IPS-NIHi11 (cell line): ENCODE measurements at regions not wholly inside any gene's neighbourhood (a gene's known extent, or its start where the extent isn't known, plus 50 kb on each side); places are given as distances from the start of the nearest gene placed in this dataset.

Experiments used
- DNase-seq: peaks from one replicate; pipeline ENCODE4 v3.0.0; 2012; ENCODE audit warnings: mixed read lengths, low spot score

DNA sequence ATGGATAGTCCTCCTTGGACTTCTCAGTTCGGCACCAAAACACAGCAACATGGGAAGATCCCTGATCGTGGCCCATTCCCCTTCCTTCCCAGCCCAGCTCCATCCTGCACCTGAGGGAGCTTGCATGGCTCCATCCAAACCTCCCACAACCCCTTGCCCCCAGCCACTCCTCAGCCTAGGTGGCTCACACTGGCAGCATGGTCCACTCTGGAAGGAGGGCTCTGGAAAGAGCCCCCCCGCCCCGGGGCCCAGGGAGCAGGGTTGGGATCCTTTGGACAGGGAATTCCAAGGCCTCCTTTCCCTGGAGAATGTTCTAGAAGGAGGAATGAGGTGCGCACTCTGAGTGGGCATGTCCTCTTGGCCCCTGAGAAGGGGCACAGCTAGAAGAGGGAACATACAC is 62.8 kb upstream of the ID2 start:
- DNase-seq: no peak

GRCh38 chr2:8620611-8621382 is 61.1 kb upstream of the ID2 start:
- DNase-seq: no peak

- no peak for DNase-seq
Observed at GRCh38 chr2:8622199-8622911, 59.5 kb upstream of the ID2 start.

GRCh38 chr2:8622924-8623465 is 58.9 kb upstream of the ID2 start:
- DNase-seq: no peak

- DNase-seq: no peak
Observed at GRCh38 chr2:8623576-8623957, 58.3 kb upstream of the ID2 start.

DNA sequence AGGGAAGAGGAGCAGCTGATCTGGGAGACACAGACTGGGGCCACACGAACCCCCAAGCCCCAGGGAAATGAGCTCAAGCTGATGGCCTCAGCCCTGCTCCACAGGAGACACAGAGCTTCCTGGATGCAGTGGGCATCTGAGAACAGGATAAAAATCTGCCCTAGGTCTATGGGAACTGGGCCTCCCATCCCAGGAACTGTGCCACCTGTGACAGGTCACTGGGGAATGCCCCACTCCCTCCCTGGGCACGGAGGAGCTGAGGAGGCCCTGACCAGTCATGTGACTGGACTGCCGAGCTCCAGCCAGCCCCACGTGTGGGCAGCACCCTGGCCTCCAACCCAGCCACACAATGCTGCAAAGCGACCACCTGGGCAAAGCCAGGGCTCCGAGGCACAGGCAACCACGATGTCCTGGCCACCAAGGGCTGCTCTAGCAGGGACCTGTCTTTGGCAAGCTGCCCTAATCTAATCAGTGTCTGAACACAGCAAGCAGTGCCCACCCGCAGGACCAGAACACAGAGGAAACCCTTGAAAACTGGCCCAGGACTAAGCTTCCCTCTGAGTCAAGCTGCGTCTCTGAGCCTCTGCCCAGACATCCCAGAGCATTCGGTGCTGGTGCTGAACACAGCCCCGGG is 57.8 kb upstream of the ID2 start:
- DNase-seq: no peak

GRCh38 chr2:8624855-8625398 is 56.9 kb upstream of the ID2 start:
- DNase-seq: no peak

DNA sequence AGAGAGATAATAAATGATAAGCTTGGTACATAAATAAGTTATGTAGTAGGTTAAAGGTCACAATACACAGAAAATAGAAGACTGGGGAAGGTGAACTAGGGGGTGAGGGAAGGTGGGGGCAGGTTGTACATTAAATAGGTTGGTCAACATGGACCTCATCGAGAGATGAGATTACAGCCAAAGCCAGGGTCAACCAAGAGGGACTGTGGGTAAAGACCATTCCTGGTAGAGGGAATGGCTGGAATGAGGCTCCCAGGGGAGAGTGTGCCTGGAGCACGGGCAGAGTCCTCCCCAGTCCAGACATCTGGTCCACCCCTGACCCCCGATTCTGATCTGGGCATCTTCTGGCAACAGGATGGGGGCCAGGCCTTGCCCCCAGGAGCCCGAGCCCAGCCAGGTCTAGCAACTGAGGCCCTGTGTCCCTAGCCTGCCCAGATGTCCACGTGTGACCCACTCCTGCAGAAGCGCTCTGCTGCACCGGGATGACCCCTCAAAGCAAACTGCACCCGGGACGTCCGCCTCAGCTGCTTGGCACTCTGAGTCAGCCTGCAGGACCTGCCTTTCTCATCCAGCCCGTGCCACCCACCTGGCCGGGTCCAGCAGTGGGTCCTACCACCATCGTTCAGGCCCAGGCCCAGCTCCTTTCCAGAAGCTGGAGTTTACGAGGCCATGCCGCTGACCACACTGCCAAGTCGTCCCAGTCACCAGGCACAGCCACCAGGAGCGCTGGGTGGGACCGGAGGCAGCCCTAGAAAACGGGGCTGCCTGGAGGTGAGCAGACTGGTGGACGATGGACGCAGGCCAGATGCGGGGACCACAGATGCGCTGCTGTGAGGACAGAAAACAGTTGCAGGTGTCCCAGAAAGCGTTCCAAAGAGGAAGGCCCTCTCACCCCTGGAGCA is 56.2 kb upstream of the ID2 start:
- DNase-seq: no peak

GRCh38 chr2:8626572-8626971 is 55.3 kb upstream of the ID2 start:
- DNase-seq: no peak

DNA sequence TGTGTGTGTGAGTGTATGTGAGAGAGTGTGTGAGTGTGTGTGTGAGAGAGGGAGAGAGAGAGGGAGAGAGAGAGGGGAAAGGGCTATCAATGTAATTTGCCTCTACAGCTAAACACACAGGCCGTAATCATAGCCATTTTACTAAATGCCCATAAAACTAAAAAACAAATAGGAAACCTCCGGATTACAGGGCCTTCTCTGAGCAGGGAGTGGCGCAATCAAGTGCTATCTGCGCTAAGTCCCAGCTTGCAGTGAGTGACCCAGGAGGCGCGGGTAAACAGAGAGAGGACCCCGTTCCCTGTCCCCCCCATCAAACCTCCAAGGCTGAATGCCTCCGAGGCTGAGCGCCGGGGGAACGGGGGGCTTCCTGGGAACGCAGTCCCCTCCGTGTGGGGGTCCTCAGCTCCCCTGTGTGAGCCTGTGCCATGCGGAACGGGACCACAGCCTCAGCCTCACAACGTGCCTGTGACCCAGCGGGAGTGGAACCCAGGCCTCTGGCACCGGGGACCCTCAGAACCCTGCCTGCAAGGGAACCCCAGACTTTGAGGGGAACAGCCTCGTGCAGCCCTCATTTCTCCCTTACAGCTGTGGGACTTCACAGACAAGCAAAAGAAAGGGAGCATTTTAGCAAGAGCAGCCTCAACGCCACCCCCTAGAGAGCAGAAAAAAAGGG is 54.7 kb upstream of the ID2 start:
- DNase-seq: no peak

GRCh38 chr2:8627692-8628085 is 54.2 kb upstream of the ID2 start:
- peak; percentile 49 for DNase-seq

GRCh38 chr2:8628179-8628865 is 53.5 kb upstream of the ID2 start:
- peak; percentile 51 for DNase-seq

- DNase-seq: no peak
Observed at GRCh38 chr2:8628866-8629209, 53.0 kb upstream of the ID2 start.

GRCh38 chr2:8629402-8629801 is 52.5 kb upstream of the ID2 start:
- DNase-seq: no peak

- DNase-seq: no peak
Observed at GRCh38 chr2:8630676-8631464, 51.0 kb upstream of the ID2 start.

DNA sequence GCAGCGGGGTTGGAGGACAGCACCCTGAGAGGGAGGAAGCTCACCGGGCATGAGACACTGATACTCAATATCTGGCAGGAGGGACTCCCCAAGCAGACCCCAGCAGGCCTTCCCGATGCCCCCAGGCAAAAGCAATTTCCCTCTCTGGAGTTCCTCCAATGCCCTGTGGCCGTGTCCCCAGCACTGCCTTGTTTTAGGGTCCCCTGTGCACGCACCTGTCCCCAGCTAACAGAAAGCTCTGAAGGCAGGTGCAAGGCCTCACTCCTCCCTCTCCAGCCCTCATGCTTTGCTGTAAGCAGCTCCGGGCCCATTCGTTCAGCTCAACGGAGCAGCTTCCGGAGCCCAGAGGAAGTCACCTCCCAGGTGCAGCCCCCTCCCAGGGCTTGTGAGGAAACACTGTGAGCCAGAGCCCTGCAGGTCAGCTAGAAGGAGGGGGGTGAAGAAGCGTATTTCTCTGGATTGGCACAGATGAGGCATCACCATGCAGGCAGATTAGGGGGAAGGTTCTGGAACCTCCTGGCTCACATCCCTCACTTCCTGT is 50.3 kb upstream of the ID2 start:
- no peak for DNase-seq
